MCF 10A (cell line): ENCODE measurements at regions not wholly inside any gene's neighbourhood (a gene's known extent, or its start where the extent isn't known, plus 50 kb on each side); places are given as distances from the start of the nearest gene placed in this dataset.
"Not testable (repeated sequence)": the region's sequence is repeated elsewhere in the genome, so short reads cannot be mapped to it uniquely, and the experiment has no call there.

Experiments
- BruUV-seq: library from RNA; stranded (reverse); fragments of 400-500 nt; replicated peaks from 2 replicates; lab custom pipeline; 2021; lab: Mats Ljungman, UMichigan
- CTCF ChIA-PET: fragments of 300-600 bp; sonication (Branson Sonifier 250); formaldehyde crosslinking; extraction: SDS; loops from one replicate; lab custom pipeline; 2021; ENCODE audit warnings: antibody characterized with exemption, inconsistent platforms; lab: Yijun Ruan, JAX
- POLR2A ChIA-PET: fragments of 300-600, 350-650 bp; sonication (Branson Sonifier 250); formaldehyde crosslinking; extraction: SDS; loops from one replicate; lab custom pipeline; 2020; ENCODE audit warnings: antibody characterized with exemption, inconsistent platforms; lab: Yijun Ruan, JAX
- DNase-seq: peaks from one replicate; pipeline ENCODE4 v3.0.0-alpha.2; 2018; ENCODE audit not compliant: unreplicated experiment
- H3K27ac Mint-ChIP-seq: one replicate; pipeline ENCODE4 v1.8.0; 2022; ENCODE audit warnings: mild to moderate bottlenecking, low read depth, mixed read lengths; ENCODE audit not compliant: unreplicated experiment
- H3K27me3 Mint-ChIP-seq: one replicate; pipeline ENCODE4 v1.8.0; 2022; ENCODE audit warnings: mixed read lengths; ENCODE audit not compliant: insufficient read depth, unreplicated experiment
- H3K36me3 Mint-ChIP-seq: one replicate; pipeline ENCODE4 v1.8.0; 2022; ENCODE audit warnings: mild to moderate bottlenecking, moderate library complexity, mixed read lengths; ENCODE audit not compliant: insufficient read depth, unreplicated experiment
- H3K4me1 Mint-ChIP-seq: one replicate; pipeline ENCODE4 v1.8.0; 2022; ENCODE audit warnings: mixed read lengths; ENCODE audit not compliant: insufficient read depth, unreplicated experiment
- H3K4me3 Mint-ChIP-seq: one replicate; pipeline ENCODE4 v1.8.0; 2022; ENCODE audit warnings: mild to moderate bottlenecking, moderate library complexity, mixed read lengths; ENCODE audit not compliant: unreplicated experiment
- H3K9me3 Mint-ChIP-seq: one replicate; pipeline ENCODE4 v1.8.0; 2022; ENCODE audit warnings: mixed read lengths; ENCODE audit not compliant: unreplicated experiment
- intact Hi-C: fragments of 100-400 bp; cut with micrococcal nuclease; formaldehyde crosslinking; loops from 2 replicates; pipeline ENCODE4 v1.14.1; 2022
- TF ChIP-seq, protein P1 (sequence below): fragments of 200-600 bp; IDR thresholded peaks from one replicate; pipeline ENCODE4 v1.8.0; 2022; ENCODE audit warnings: antibody characterized with exemption, mild to moderate bottlenecking; ENCODE audit not compliant: unreplicated experiment

DNA sequence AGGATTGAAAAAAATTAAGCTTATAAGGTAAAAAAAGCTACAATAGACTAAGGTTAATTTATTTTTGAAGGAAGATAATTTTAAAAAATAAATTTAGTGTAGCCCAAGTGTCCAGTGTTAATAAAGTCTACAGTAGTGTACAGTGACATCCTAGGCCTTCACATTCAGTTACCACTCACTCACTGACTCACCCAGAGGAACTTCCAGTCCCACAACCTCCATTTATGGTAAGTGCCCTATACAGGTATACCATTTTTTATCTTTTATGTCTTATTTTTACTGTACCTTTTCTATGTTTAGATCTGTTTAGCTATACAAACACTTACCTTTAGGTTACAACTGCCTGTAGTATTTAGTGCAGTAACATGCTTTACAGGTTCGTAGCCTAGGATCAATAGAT is 79.8 kb upstream of the ZNF462 start:
- peaks cover 4% of the 10 kb centered on the region for H3K4me1 Mint-ChIP-seq
- no peak for DNase-seq
- CTCF ChIA-PET: interaction anchor here (0.6 to 1.2 kb wide), 2 partner anchors 9 to 96 kb away, joined by 3 read pairs; no protein-coding TSS in a partner anchor
- POLR2A ChIA-PET: interaction anchor here (1.7 kb wide), 1 partner anchor 9 kb away, joined by 4 read pairs; no protein-coding TSS in a partner anchor
- BruUV-seq: no TSS peak
- intact Hi-C loops: no loop called here
- no peak overlapping the region for H3K4me3 Mint-ChIP-seq
- no peaks in the 10 kb centered on the region for H3K36me3 Mint-ChIP-seq
- no peak overlapping the region for H3K27ac Mint-ChIP-seq
- H3K9me3 Mint-ChIP-seq: no peaks in the 10 kb centered on the region
- TF ChIP-seq, protein P1, sequence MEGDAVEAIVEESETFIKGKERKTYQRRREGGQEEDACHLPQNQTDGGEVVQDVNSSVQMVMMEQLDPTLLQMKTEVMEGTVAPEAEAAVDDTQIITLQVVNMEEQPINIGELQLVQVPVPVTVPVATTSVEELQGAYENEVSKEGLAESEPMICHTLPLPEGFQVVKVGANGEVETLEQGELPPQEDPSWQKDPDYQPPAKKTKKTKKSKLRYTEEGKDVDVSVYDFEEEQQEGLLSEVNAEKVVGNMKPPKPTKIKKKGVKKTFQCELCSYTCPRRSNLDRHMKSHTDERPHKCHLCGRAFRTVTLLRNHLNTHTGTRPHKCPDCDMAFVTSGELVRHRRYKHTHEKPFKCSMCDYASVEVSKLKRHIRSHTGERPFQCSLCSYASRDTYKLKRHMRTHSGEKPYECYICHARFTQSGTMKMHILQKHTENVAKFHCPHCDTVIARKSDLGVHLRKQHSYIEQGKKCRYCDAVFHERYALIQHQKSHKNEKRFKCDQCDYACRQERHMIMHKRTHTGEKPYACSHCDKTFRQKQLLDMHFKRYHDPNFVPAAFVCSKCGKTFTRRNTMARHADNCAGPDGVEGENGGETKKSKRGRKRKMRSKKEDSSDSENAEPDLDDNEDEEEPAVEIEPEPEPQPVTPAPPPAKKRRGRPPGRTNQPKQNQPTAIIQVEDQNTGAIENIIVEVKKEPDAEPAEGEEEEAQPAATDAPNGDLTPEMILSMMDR: no peak
- H3K27me3 Mint-ChIP-seq: no peaks in the 10 kb centered on the region

DNA sequence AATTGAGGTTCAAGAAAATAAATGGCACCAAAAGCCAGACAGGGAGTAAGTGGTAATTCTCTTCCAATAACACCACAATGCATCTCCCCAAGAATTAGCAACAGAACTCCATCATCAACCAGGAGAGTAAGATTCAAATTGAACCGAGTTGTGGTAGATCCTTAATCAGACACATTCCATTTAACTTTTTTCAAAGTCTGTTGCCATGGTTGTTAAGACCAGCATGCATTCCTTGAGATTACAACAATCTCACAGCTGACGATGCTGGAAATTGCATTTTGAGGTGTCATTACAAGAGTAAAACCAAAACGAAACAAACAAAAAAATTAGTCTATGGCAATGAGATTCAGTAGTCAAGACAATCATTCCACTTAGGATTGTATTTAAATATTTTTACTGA is 78.9 kb upstream of the ZNF462 start:
- H3K27ac Mint-ChIP-seq: no peak overlapping the region
- no peaks in the 10 kb centered on the region for H3K36me3 Mint-ChIP-seq
- no TSS peak for BruUV-seq
- ChIA-PET CTCF (interaction anchor here (1.2 kb wide), 1 partner anchor 10 kb away, joined by 3 read pairs; no protein-coding TSS in a partner anchor), POLR2A (no interaction called here)
- H3K4me1 Mint-ChIP-seq: peaks cover 4% of the 10 kb centered on the region
- no peak for DNase-seq
- H3K4me3 Mint-ChIP-seq: no peak overlapping the region
- no peaks in the 10 kb centered on the region for H3K27me3 Mint-ChIP-seq
- TF ChIP-seq, protein P1: no peak
- intact Hi-C loops: no loop called here
- no peaks in the 10 kb centered on the region for H3K9me3 Mint-ChIP-seq

DNA sequence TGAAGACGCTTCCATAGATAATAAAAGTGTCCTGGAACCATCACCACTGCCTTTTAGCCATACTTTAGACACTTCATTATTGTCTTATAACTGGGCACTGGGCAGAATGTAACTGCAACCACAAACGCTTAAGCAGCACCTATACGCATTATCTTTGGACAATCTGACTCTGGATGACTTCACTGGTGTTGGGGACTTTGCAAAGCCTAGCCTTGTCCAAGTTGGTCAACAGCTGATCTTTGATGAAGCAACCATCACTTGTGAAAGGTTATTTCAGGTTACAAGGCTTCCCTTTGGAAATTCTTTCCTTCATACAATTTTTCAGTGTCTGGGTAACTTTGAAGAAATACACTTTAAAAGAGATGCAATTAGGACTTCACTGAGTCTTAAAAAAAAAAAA is 77.8 kb upstream of the ZNF462 start:
- ChIA-PET POLR2A (no interaction called here), CTCF (interaction anchor here (0.7 to 1.1 kb wide), 2 partner anchors 11 to 877 kb away, joined by 3 read pairs; no protein-coding TSS in a partner anchor)
- Mint-ChIP-seq H3K27ac (no peak overlapping the region), H3K9me3 (no peaks in the 10 kb centered on the region), H3K4me1 (no peaks in the 10 kb centered on the region), H3K27me3 (no peaks in the 10 kb centered on the region), H3K4me3 (no peak overlapping the region), H3K36me3 (no peaks in the 10 kb centered on the region)
- no TSS peak for BruUV-seq
- TF ChIP-seq, protein P1: no peak
- intact Hi-C loops: no loop called here
- no peak for DNase-seq

DNA sequence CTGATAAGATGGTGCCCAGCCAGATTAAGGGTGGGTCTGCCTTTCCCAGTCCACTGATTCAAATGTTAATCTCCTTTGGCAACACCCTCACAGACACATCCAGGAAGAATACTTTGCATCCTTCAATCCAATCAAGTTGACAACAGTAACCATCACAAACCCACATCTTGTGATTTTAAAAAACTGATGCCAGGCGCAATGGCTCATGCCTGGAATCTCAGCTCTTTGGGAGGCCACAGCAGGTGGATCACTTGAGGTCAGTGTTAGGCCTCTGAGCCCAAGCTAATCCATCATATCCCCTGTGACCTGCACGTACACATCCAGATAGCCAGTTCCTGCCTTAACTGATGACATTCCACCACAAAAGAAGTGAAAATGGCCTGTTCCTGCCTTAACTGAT is 74.9 kb upstream of the ZNF462 start:
- H3K4me1 Mint-ChIP-seq, POLR2A ChIA-PET, H3K9me3 Mint-ChIP-seq, H3K36me3 Mint-ChIP-seq, CTCF ChIA-PET, DNase-seq, H3K27ac Mint-ChIP-seq, H3K4me3 Mint-ChIP-seq, intact Hi-C loops, BruUV-seq, H3K27me3 Mint-ChIP-seq: not testable (repeated sequence)
